Endothelial cell of umbilical vein (primary cell): ENCODE measurements at regions not wholly inside any gene's neighbourhood (a gene's known extent, or its start where the extent isn't known, plus 50 kb on each side); places are given as distances from the start of the nearest gene placed in this dataset.

Source experiments
- BruUV-seq: library from RNA; stranded (reverse); fragments of 400-500 nt; replicated peaks from 2 replicates; lab custom pipeline; 2021; lab: Mats Ljungman, UMichigan
- CTCF ChIA-PET: fragments of 300-600, 350-600 bp; sonication (Branson Sonifier 250); formaldehyde crosslinking; loops from one replicate; lab custom pipeline; 2021; ENCODE audit warnings: antibody characterized with exemption, inconsistent platforms; lab: Charles Lee
- POLR2A ChIA-PET: fragments of 300-600, 350-600 bp; sonication (Branson Sonifier 250); formaldehyde crosslinking; loops from one replicate; lab custom pipeline; 2021; ENCODE audit warnings: antibody characterized with exemption, inconsistent platforms; lab: Charles Lee
- DNase-seq: peaks from one replicate; pipeline ENCODE4 v3.0.0-alpha.2; 2011; ENCODE audit warnings: low read depth, low spot score
- FAIRE-seq: peaks from 2 replicates; lab custom pipeline; 2011; peaks lifted over from hg19 to GRCh38; lab: Jason Lieb, UNC
- H2AFZ ChIP-seq: 2 replicates; pipeline ENCODE4 v1.6.0; 2012; ENCODE audit warnings: low read depth, low read length, control low read depth, inconsistent platforms
- H3K27ac ChIP-seq: 2 replicates; pipeline ENCODE4 v1.5.1; 2011; ENCODE audit warnings: low read depth, mild to moderate bottlenecking, control low read depth, low read length, moderate library complexity; ENCODE audit not compliant: insufficient read depth
- H3K27me3 ChIP-seq, 2 experiments: 2 replicates each; pipeline versions ENCODE4 v1.6.0 to v1.6.1; 2011; ENCODE audit warnings: low read length in 2 of 2, mixed read lengths in 1 of 2; ENCODE audit not compliant: control insufficient read depth in 2 of 2, insufficient read depth in 2 of 2
- H3K36me3 ChIP-seq, 2 experiments: 2 replicates in 1 of 2; 3 replicates in 1 of 2; pipeline ENCODE4 v1.5.1; 2011; ENCODE audit warnings: low read length in 2 of 2, mild to moderate bottlenecking in 1 of 2, moderate library complexity in 1 of 2; ENCODE audit not compliant: control insufficient read depth in 2 of 2, insufficient read depth in 2 of 2; ENCODE audit errors: extremely low read depth in 1 of 2
- H3K4me1 ChIP-seq: 3 replicates; pipeline ENCODE4 v1.5.1; 2011; ENCODE audit warnings: mild to moderate bottlenecking, low read length; ENCODE audit not compliant: control insufficient read depth, insufficient read depth; ENCODE audit errors: extremely low read depth
- H3K4me2 ChIP-seq: 2 replicates; pipeline ENCODE4 v1.6.1; 2011; ENCODE audit warnings: low read length, control low read depth, mixed read lengths; ENCODE audit not compliant: insufficient read depth
- H3K4me3 ChIP-seq, 3 experiments: fragments of 200-600 bp in 1 of 3; sonication (generic), shearing (Covaris generic) in 1 of 3; replicated peaks in 1 of 3; 2 replicates each; pipeline ENCODE4 v1.5.1; 2011 to 2016; ENCODE audit warnings: control low read depth in 3 of 3, low read length in 3 of 3, mild to moderate bottlenecking in 2 of 3, inconsistent platforms in 1 of 3, low read depth in 1 of 3, moderate library complexity in 1 of 3; ENCODE audit not compliant: insufficient read depth in 1 of 3
- H3K79me2 ChIP-seq: 2 replicates; pipeline ENCODE4 v1.6.0; 2012; ENCODE audit warnings: low read length, inconsistent platforms; ENCODE audit not compliant: control insufficient read depth, insufficient read depth
- H3K9ac ChIP-seq: replicated peaks from 2 replicates; pipeline ENCODE3; 2011; ENCODE audit warnings: low read length, control low read depth; ENCODE audit not compliant: insufficient read depth; ENCODE audit errors: extremely low read depth
- H3K9me1 ChIP-seq: replicated peaks from 3 replicates; pipeline ENCODE4 v1.6.0; 2011; ENCODE audit warnings: mild to moderate bottlenecking, low read length; ENCODE audit not compliant: control insufficient read depth, insufficient read depth; ENCODE audit errors: extremely low read depth
- H3K9me3 ChIP-seq: replicated peaks from 2 replicates; pipeline ENCODE4 v1.5.1; 2012; ENCODE audit warnings: low read length, inconsistent platforms; ENCODE audit not compliant: control insufficient read depth, insufficient read depth
- H4K20me1 ChIP-seq: replicated peaks from 2 replicates; pipeline ENCODE3; 2011; ENCODE audit warnings: mild to moderate bottlenecking, low read length; ENCODE audit not compliant: control insufficient read depth, insufficient read depth; ENCODE audit errors: extremely low read depth
- EZH2 ChIP-seq: IDR thresholded peaks from 2 replicates; pipeline ENCODE4 v1.6.1; 2012; ENCODE audit warnings: borderline replicate concordance, low read depth, mild to moderate bottlenecking, moderate library complexity, low read length, inconsistent platforms; ENCODE audit not compliant: severe bottlenecking
- FOS ChIP-seq: IDR thresholded peaks from 2 replicates; pipeline ENCODE4 v1.6.1; 2011; ENCODE audit warnings: mild to moderate bottlenecking, low read length, moderate library complexity, borderline replicate concordance; ENCODE audit not compliant: insufficient read depth
- GATA2 ChIP-seq: IDR thresholded peaks from 2 replicates; pipeline ENCODE4 v1.7.0; 2011; ENCODE audit warnings: low read depth, mild to moderate bottlenecking, moderate library complexity, mixed read lengths, low read length; ENCODE audit not compliant: insufficient read length, insufficient read depth
- JUN ChIP-seq: IDR thresholded peaks from 2 replicates; pipeline ENCODE4 v1.6.1; 2011; ENCODE audit warnings: borderline replicate concordance, low read depth; ENCODE audit not compliant: insufficient read length, insufficient read depth
- MYC ChIP-seq: IDR thresholded peaks from one replicate; pipeline ENCODE4 v1.6.1; 2011; ENCODE audit warnings: mild to moderate bottlenecking, low read depth, low read length
- POLR2A ChIP-seq: IDR thresholded peaks from 2 replicates; pipeline ENCODE4 v1.6.1; 2012; ENCODE audit warnings: low read depth, mild to moderate bottlenecking, control low read depth, low read length
- POLR2AphosphoS5 ChIP-seq: IDR thresholded peaks from 2 replicates; pipeline ENCODE4 v1.6.1; 2012; ENCODE audit warnings: low read depth, mild to moderate bottlenecking, control low read depth, low read length, moderate library complexity; ENCODE audit not compliant: insufficient read depth
- dilution Hi-C: fragments of 300-500 bp; cut with MboI; formaldehyde crosslinking; loops from one replicate; pipeline ENCODE4 v1.15.0; 2019; ENCODE audit warnings: low sequenced_read_pairs; ENCODE audit not compliant: extremely low pct_ligation_motif_present
- intact Hi-C: fragments of 100-400 bp; cut with micrococcal nuclease; formaldehyde crosslinking; loops from one replicate; pipeline ENCODE4 v1.10.0; 2022
- TF ChIP-seq, protein P1 (sequence below), 2 donors: IDR thresholded peaks; 1 replicate in 1 of 2; 2 replicates in 1 of 2; pipeline ENCODE4 v1.5.1; 2011; ENCODE audit warnings: low read length in 2 of 2, mild to moderate bottlenecking in 2 of 2, moderate library complexity in 2 of 2, control low read depth in 1 of 2, inconsistent platforms in 1 of 2, low read depth in 1 of 2; ENCODE audit not compliant: insufficient read depth in 1 of 2; ENCODE audit errors: extremely low read depth in 1 of 2
- TF ChIP-seq, protein P2 (sequence below): IDR thresholded peaks from 2 replicates; pipeline ENCODE4 v1.6.1; 2011; ENCODE audit not compliant: insufficient read depth, insufficient read length

DNA sequence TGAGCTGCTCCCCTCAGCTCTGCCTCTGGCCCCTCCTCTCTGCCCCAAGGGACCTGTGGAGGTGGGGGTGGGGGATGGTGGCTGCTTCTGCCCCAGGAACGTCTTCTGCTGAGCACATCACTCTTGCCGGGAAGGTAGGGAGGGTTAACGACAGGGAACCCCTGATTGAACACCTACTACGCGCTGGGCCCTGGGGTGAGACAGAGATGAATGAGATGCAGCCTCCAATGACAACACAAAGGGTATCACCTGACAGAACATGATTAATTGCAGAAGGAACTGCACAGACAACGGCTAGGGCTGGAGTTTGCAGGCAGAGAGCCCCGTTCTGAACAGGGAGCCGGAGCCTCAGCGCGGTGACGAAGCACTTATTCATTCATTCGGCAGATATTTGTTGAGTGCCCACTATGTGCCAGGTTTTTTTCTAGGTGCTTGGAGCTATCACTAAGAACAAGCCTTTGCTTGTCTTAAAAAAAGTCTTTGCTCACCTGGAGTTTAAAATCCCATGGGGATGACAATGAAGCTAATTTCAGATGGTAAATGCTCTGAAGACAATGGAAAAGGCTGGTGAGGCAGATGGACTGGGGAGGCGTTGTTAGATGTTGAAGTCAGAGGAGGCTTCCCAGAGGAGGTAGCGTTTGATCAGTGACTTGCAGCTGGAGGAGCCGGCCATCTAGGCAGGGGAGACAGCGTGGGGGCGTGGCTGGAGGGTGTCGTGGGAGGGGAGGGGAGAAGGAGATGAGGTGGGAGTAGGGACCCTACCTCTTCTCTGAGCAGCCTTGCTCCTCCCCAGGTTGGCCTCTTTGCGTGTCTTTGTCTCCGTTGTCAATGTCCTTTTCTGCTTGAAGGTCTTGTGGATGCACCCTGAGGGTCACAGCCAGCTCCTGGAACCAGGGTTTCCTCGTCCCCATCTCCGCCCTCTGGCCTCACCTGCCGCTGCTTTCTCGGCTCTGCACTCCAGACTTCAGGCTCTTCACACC is 103.1 kb upstream of the CSF3R start:
- Histone ChIP-seq H2AFZ (no peak overlapping the region), H4K20me1 (no peaks in the 10 kb centered on the region), H3K27me3 (peaks cover 0 to 6% of the 10 kb centered on the region in 2 experiments), H3K9me1 (no peaks in the 10 kb centered on the region), H3K9ac (no peak overlapping the region), H3K9me3 (no peaks in the 10 kb centered on the region), H3K79me2 (no peaks in the 10 kb centered on the region), H3K27ac (no peak overlapping the region), H3K36me3 (no peaks in the 10 kb centered on the region), H3K4me3 (no peak overlapping the region), H3K4me1 (no peaks in the 10 kb centered on the region), H3K4me2 (no peak overlapping the region)
- dilution Hi-C loops: no loop called here
- TF ChIP-seq MYC (no peak), JUN (no peak), POLR2A (no peak), GATA2 (no peak), EZH2 (no peak), FOS (no peak), POLR2AphosphoS5 (no peak)
- TF ChIP-seq, protein P1, sequence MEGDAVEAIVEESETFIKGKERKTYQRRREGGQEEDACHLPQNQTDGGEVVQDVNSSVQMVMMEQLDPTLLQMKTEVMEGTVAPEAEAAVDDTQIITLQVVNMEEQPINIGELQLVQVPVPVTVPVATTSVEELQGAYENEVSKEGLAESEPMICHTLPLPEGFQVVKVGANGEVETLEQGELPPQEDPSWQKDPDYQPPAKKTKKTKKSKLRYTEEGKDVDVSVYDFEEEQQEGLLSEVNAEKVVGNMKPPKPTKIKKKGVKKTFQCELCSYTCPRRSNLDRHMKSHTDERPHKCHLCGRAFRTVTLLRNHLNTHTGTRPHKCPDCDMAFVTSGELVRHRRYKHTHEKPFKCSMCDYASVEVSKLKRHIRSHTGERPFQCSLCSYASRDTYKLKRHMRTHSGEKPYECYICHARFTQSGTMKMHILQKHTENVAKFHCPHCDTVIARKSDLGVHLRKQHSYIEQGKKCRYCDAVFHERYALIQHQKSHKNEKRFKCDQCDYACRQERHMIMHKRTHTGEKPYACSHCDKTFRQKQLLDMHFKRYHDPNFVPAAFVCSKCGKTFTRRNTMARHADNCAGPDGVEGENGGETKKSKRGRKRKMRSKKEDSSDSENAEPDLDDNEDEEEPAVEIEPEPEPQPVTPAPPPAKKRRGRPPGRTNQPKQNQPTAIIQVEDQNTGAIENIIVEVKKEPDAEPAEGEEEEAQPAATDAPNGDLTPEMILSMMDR (IDR thresholded peaks at IDR 0.05; ENCODE audit: extremely low read depth in 1 of 2, insufficient read depth in 1 of 2, low read depth in 1 of 2, low read length in 2 of 2): no peak
- TF ChIP-seq, protein P2, sequence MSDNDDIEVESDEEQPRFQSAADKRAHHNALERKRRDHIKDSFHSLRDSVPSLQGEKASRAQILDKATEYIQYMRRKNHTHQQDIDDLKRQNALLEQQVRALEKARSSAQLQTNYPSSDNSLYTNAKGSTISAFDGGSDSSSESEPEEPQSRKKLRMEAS: no peak
- no peak for FAIRE-seq
- ChIA-PET POLR2A (no interaction called here), CTCF (interaction anchor here (2.4 kb wide), 1 partner anchor 10 kb away, joined by 8 read pairs; no protein-coding TSS in a partner anchor)
- intact Hi-C loops: no loop called here
- DNase-seq: no peak
- BruUV-seq: no TSS peak
